RWPE1 (cell line): ENCODE measurements at regions not wholly inside any gene's neighbourhood (a gene's known extent, or its start where the extent isn't known, plus 50 kb on each side); places are given as distances from the start of the nearest gene placed in this dataset.
"Not testable (repeated sequence)": the region's sequence is repeated elsewhere in the genome, so short reads cannot be mapped to it uniquely, and the experiment has no call there.

Experiments
- CTCF ChIA-PET: fragments of 350-600 bp; sonication (Branson Sonifier 250); formaldehyde crosslinking; extraction: SDS; loops from one replicate; lab custom pipeline; 2021; lab: Yijun Ruan, JAX
- POLR2A ChIA-PET: fragments of 400-600 bp; formaldehyde crosslinking; extraction: SDS; loops from one replicate; lab custom pipeline; 2020; ENCODE audit warnings: antibody characterized with exemption; ENCODE audit not compliant: low non-redundant PET; lab: Yijun Ruan, JAX
- DNase-seq: peaks from one replicate; pipeline ENCODE4 v3.0.0; 2012; ENCODE audit warnings: low spot score
- H3K27ac ChIP-seq: fragments of 450-650 bp; 2 replicates; pipeline ENCODE4 v1.5.1; 2017
- CTCF ChIP-seq: fragments of 450-650 bp; conservative IDR thresholded peaks from 2 replicates; pipeline ENCODE4 v1.5.1; 2017; ENCODE audit warnings: low read depth, mild to moderate bottlenecking

GRCh38 chr13:82165396-82166174 is 1716.7 kb downstream of the SLITRK1 start:
- ChIA-PET POLR2A (no interaction called here), CTCF (no interaction called here)
- no peak overlapping the region for H3K27ac ChIP-seq
- no peak for DNase-seq
- no peak for TF ChIP-seq CTCF

- DNase-seq, CTCF ChIA-PET, H3K27ac ChIP-seq, POLR2A ChIA-PET: not testable (repeated sequence)
These were observed 1717.4 kb downstream of the SLITRK1 start for GRCh38 chr13:82164780-82165395.

- ChIA-PET CTCF (no interaction called here), POLR2A (no interaction called here)
- H3K27ac ChIP-seq, result no peak overlapping the region
- TF ChIP-seq CTCF, result no peak
- no peak for DNase-seq
These were observed 1734.7 kb downstream of the SLITRK1 start for GRCh38 chr13:82147526-82147925.

- CTCF ChIA-PET, result no interaction called here
- no peak overlapping the region for H3K27ac ChIP-seq
- no peak for TF ChIP-seq CTCF
- POLR2A ChIA-PET, result no interaction called here
- no peak for DNase-seq
These were observed 1745.4 kb downstream of the SLITRK1 start for GRCh38 chr13:82136880-82137279.

GRCh38 chr13:82129281-82129680 is 1753.0 kb downstream of the SLITRK1 start:
- no peak for DNase-seq
- POLR2A ChIA-PET, result no interaction called here
- H3K27ac ChIP-seq, result no peak overlapping the region
- CTCF ChIA-PET, result no interaction called here
- TF ChIP-seq CTCF, result no peak

- CTCF ChIA-PET, result interaction anchor here (0.7 kb wide), 1 partner anchor 438 kb away, joined by 3 read pairs; no protein-coding TSS in a partner anchor
- H3K27ac ChIP-seq, result no peak overlapping the region
- no peak for TF ChIP-seq CTCF
- no peak for DNase-seq
- POLR2A ChIA-PET, result no interaction called here
These were observed 1763.7 kb downstream of the SLITRK1 start for GRCh38 chr13:82118589-82118988.

GRCh38 chr13:82116422-82116989 is 1765.8 kb downstream of the SLITRK1 start:
- no peak for TF ChIP-seq CTCF
- CTCF ChIA-PET, result no interaction called here
- POLR2A ChIA-PET, result no interaction called here
- no peak overlapping the region for H3K27ac ChIP-seq
- no peak for DNase-seq
